ENCODE measurements at regions not wholly inside any gene's neighbourhood (a gene's known extent, or its start where the extent isn't known, plus 50 kb on each side); places are given as distances from the start of the nearest gene placed in this dataset.

- Histone ChIP-seq H3K27me3 (replicated peaks; ENCODE audit: insufficient read depth) (no peaks in the 10 kb centered on the region), H3K27ac (no peak overlapping the region), H3K9ac (no peak overlapping the region), H3K79me2 (ENCODE audit: insufficient read depth) (no peaks in the 10 kb centered on the region), H3K36me3 (ENCODE audit: low read depth) (no peaks in the 10 kb centered on the region), H3K4me1 (ENCODE audit: insufficient read depth) (no peaks in the 10 kb centered on the region), H3K9me3 (ENCODE audit: low read depth) (peaks cover 3% of the 10 kb centered on the region), H3K9me2 (ENCODE audit: insufficient read depth) (no peaks in the 10 kb centered on the region), H4K20me1 (ENCODE audit: insufficient read depth) (no peaks in the 10 kb centered on the region), H3K4me3 (no peak overlapping the region), H3K4me2 (ENCODE audit: unreplicated experiment) (no peak overlapping the region), H2AFZ (no peak overlapping the region), H3F3A (ENCODE audit: insufficient read depth) (no peaks in the 10 kb centered on the region)
- 36 to 41% methylated on average over 2 of the region's 2 CpGs for WGBS, 2 experiments (ENCODE audit: low coverage in 1 of 2, low lambda C conversion rate in 2 of 2, missing lambda C conversion rate in 2 of 2)
- DNase-seq = no peak
- in situ Hi-C loops (cut with MboI) = no loop called here
- TF ChIP-seq EZH2 (IDR thresholded peaks at IDR 0.05; ENCODE audit: insufficient read depth, poor library complexity, severe bottlenecking) (no peak), EZH2phosphoT487 (IDR thresholded peaks at IDR 0.05; ENCODE audit: insufficient read depth, low read depth) (no peak)
These were observed 1022.0 kb downstream of the EFNB2 start for GRCh38 chr13:105513448-105513847.

GRCh38 chr13:105509981-105510762 is 1025.3 kb downstream of the EFNB2 start:
- H3F3A ChIP-seq (ENCODE audit: insufficient read depth) = no peaks in the 10 kb centered on the region
- H3K4me3 ChIP-seq = no peak overlapping the region
- H3K4me1 ChIP-seq (ENCODE audit: insufficient read depth) = no peaks in the 10 kb centered on the region
- TF ChIP-seq EZH2 (IDR thresholded peaks at IDR 0.05; ENCODE audit: insufficient read depth, poor library complexity, severe bottlenecking) = no peak
- TF ChIP-seq EZH2phosphoT487 (IDR thresholded peaks at IDR 0.05; ENCODE audit: insufficient read depth, low read depth) = no peak
- H3K36me3 ChIP-seq (ENCODE audit: low read depth) = no peaks in the 10 kb centered on the region
- H3K79me2 ChIP-seq (ENCODE audit: insufficient read depth) = no peaks in the 10 kb centered on the region
- in situ Hi-C loops (cut with MboI) = no loop called here
- DNase-seq = no peak
- H3K27ac ChIP-seq = no peak overlapping the region
- H3K27me3 ChIP-seq (replicated peaks; ENCODE audit: insufficient read depth) = no peaks in the 10 kb centered on the region
- WGBS, 2 experiments (ENCODE audit: low coverage in 1 of 2, low lambda C conversion rate in 2 of 2, missing lambda C conversion rate in 2 of 2) = 27 to 34% methylated on average over 7 of the region's 7 CpGs
- H2AFZ ChIP-seq = no peak overlapping the region
- no peaks in the 10 kb centered on the region for H4K20me1 ChIP-seq (ENCODE audit: insufficient read depth)
- H3K4me2 ChIP-seq (ENCODE audit: unreplicated experiment) = no peak overlapping the region
- H3K9me3 ChIP-seq (ENCODE audit: low read depth) = peaks cover 3% of the 10 kb centered on the region
- no peak overlapping the region for H3K9ac ChIP-seq
- no peaks in the 10 kb centered on the region for H3K9me2 ChIP-seq (ENCODE audit: insufficient read depth)

GRCh38 chr13:105506463-105506862 is 1029.0 kb downstream of the EFNB2 start:
- in situ Hi-C loops (cut with MboI) = no loop called here
- 40 to 48% methylated on average over 9 of the region's 9 CpGs for WGBS, 2 experiments (ENCODE audit: low coverage in 1 of 2, low lambda C conversion rate in 2 of 2, missing lambda C conversion rate in 2 of 2)
- H3K9me3 ChIP-seq (ENCODE audit: low read depth) = no peaks in the 10 kb centered on the region
- no peak for DNase-seq
- no peaks in the 10 kb centered on the region for H3K4me1 ChIP-seq (ENCODE audit: insufficient read depth)
- H3K27ac ChIP-seq = no peak overlapping the region
- H3K4me2 ChIP-seq (ENCODE audit: unreplicated experiment) = no peak overlapping the region
- no peaks in the 10 kb centered on the region for H3K36me3 ChIP-seq (ENCODE audit: low read depth)
- no peak overlapping the region for H2AFZ ChIP-seq
- H3F3A ChIP-seq (ENCODE audit: insufficient read depth) = no peaks in the 10 kb centered on the region
- H3K4me3 ChIP-seq = no peak overlapping the region
- H3K79me2 ChIP-seq (ENCODE audit: insufficient read depth) = no peaks in the 10 kb centered on the region
- no peak overlapping the region for H3K9ac ChIP-seq
- H3K27me3 ChIP-seq (replicated peaks; ENCODE audit: insufficient read depth) = no peaks in the 10 kb centered on the region
- TF ChIP-seq EZH2 (IDR thresholded peaks at IDR 0.05; ENCODE audit: insufficient read depth, poor library complexity, severe bottlenecking) = no peak
- no peak for TF ChIP-seq EZH2phosphoT487 (IDR thresholded peaks at IDR 0.05; ENCODE audit: insufficient read depth, low read depth)
- no peaks in the 10 kb centered on the region for H4K20me1 ChIP-seq (ENCODE audit: insufficient read depth)
- no peaks in the 10 kb centered on the region for H3K9me2 ChIP-seq (ENCODE audit: insufficient read depth)

GRCh38 chr13:105502193-105502592 is 1033.3 kb downstream of the EFNB2 start:
- H3K9me2 ChIP-seq (ENCODE audit: insufficient read depth) = no peaks in the 10 kb centered on the region
- H3K27me3 ChIP-seq (replicated peaks; ENCODE audit: insufficient read depth) = no peaks in the 10 kb centered on the region
- H3K4me3 ChIP-seq = no peak overlapping the region
- TF ChIP-seq EZH2 (IDR thresholded peaks at IDR 0.05; ENCODE audit: insufficient read depth, poor library complexity, severe bottlenecking) = no peak
- TF ChIP-seq EZH2phosphoT487 (IDR thresholded peaks at IDR 0.05; ENCODE audit: insufficient read depth, low read depth) = no peak
- H4K20me1 ChIP-seq (ENCODE audit: insufficient read depth) = no peaks in the 10 kb centered on the region
- H3K9me3 ChIP-seq (ENCODE audit: low read depth) = no peaks in the 10 kb centered on the region
- no peak overlapping the region for H3K9ac ChIP-seq
- H3K4me2 ChIP-seq (ENCODE audit: unreplicated experiment) = no peak overlapping the region
- no peaks in the 10 kb centered on the region for H3K36me3 ChIP-seq (ENCODE audit: low read depth)
- H3K4me1 ChIP-seq (ENCODE audit: insufficient read depth) = no peaks in the 10 kb centered on the region
- in situ Hi-C loops (cut with MboI) = no loop called here
- 29 to 31% methylated on average over 5 of the region's 5 CpGs for WGBS, 2 experiments (ENCODE audit: low coverage in 1 of 2, low lambda C conversion rate in 2 of 2, missing lambda C conversion rate in 2 of 2)
- no peak for DNase-seq
- no peak overlapping the region for H3K27ac ChIP-seq
- H3F3A ChIP-seq (ENCODE audit: insufficient read depth) = no peaks in the 10 kb centered on the region
- H2AFZ ChIP-seq = no peak overlapping the region
- H3K79me2 ChIP-seq (ENCODE audit: insufficient read depth) = no peaks in the 10 kb centered on the region
